ENCODE measurements at regions not wholly inside any gene's neighbourhood (a gene's known extent, or its start where the extent isn't known, plus 50 kb on each side); places are given as distances from the start of the nearest gene placed in this dataset.

- Histone ChIP-seq H3K4me1 (replicated peaks in 1 of 2) (peaks cover 8 to 9% of the 10 kb centered on the region in 2 donors), H3K36me3 (replicated peaks in 1 of 2) (no peaks in the 10 kb centered on the region), H3K9me3 (replicated peaks in 1 of 3) (no peaks in the 10 kb centered on the region), H3K27me3 (no peaks in the 10 kb centered on the region), H3K27ac (no peak overlapping the region), H3K4me3 (no peak overlapping the region)
- no peak for TF ChIP-seq CTCF (IDR thresholded peaks at IDR 0.05)
- no peak for TF ChIP-seq POLR2A (IDR thresholded peaks at IDR 0.05)
- intact Hi-C loops (cut with DNase I) = no loop called here
- DNase-seq = no peak
- 82 to 90% (median 84%) methylated on average over 4 of the region's 4 CpGs for WGBS, 4 donors
Observed at GRCh38 chr6:11855743-11856142, 77.1 kb upstream of the ADTRP start.

GRCh38 chr6:11854408-11855165 lies 76.0 kb upstream of the ADTRP start:
- Histone ChIP-seq H3K27ac (peak overlapping the region in 2 of 5 donors; percentile 10 to 31), H3K27me3 (no peaks in the 10 kb centered on the region), H3K9me3 (replicated peaks in 1 of 3) (no peaks in the 10 kb centered on the region), H3K36me3 (replicated peaks in 1 of 2) (no peaks in the 10 kb centered on the region), H3K4me3 (no peak overlapping the region), H3K4me1 (replicated peaks in 1 of 2) (peaks cover 8 to 9% of the 10 kb centered on the region in 2 donors)
- WGBS, 4 donors = 42 to 48% (median 45%) methylated on average over 7 of the region's 7 CpGs
- TF ChIP-seq CTCF (IDR thresholded peaks at IDR 0.05) (peak in 1 of 6 experiments; percentile 3), POLR2A (IDR thresholded peaks at IDR 0.05) (no peak)
- intact Hi-C loops (cut with DNase I) = no loop called here
- DNase-seq = peak; percentile 33 to 64 (median 49)

- no peaks in the 10 kb centered on the region for H3K36me3 ChIP-seq (replicated peaks in 1 of 2)
- no peak for DNase-seq
- no peak overlapping the region for H3K4me3 ChIP-seq
- peaks cover 8 to 9% of the 10 kb centered on the region in 2 donors for H3K4me1 ChIP-seq (replicated peaks in 1 of 2)
- no peaks in the 10 kb centered on the region for H3K9me3 ChIP-seq (replicated peaks in 1 of 3)
- intact Hi-C loops (cut with DNase I) = no loop called here
- no peak overlapping the region for H3K27ac ChIP-seq
- WGBS, 4 donors = 65 to 76% (median 70%) methylated on average over 3 of the region's 3 CpGs
- no peaks in the 10 kb centered on the region for H3K27me3 ChIP-seq
- TF ChIP-seq POLR2A (IDR thresholded peaks at IDR 0.05) = no peak
- TF ChIP-seq CTCF (IDR thresholded peaks at IDR 0.05) = no peak
Observed at GRCh38 chr6:11853678-11854407, 75.2 kb upstream of the ADTRP start.

GRCh38 chr6:11852061-11852651 lies 73.6 kb upstream of the ADTRP start:
- H3K27ac ChIP-seq = no peak overlapping the region

More at GRCh38 chr6:11852061-11852651, 73.6 kb upstream of the ADTRP start:
- Histone ChIP-seq H3K4me1 (replicated peaks in 1 of 2) (peaks cover 8 to 9% of the 10 kb centered on the region in 2 donors), H3K4me3 (no peak overlapping the region), H3K9me3 (replicated peaks in 1 of 3) (no peaks in the 10 kb centered on the region), H3K36me3 (replicated peaks in 1 of 2) (no peaks in the 10 kb centered on the region), H3K27me3 (no peaks in the 10 kb centered on the region)
- intact Hi-C loops (cut with DNase I) = no loop called here
- 69 to 78% (median 76%) methylated on average over 11 of the region's 11 CpGs for WGBS, 4 donors
- no peak for DNase-seq
- TF ChIP-seq CTCF (IDR thresholded peaks at IDR 0.05) (no peak), POLR2A (IDR thresholded peaks at IDR 0.05) (no peak)

Measured in adrenal gland (tissue), 9 donors.